ENCODE measurements at regions not wholly inside any gene's neighbourhood (a gene's known extent, or its start where the extent isn't known, plus 50 kb on each side); places are given as distances from the start of the nearest gene placed in this dataset.
"Not testable (repeated sequence)": the region's sequence is repeated elsewhere in the genome, so short reads cannot be mapped to it uniquely, and the experiment has no call there.

DNA sequence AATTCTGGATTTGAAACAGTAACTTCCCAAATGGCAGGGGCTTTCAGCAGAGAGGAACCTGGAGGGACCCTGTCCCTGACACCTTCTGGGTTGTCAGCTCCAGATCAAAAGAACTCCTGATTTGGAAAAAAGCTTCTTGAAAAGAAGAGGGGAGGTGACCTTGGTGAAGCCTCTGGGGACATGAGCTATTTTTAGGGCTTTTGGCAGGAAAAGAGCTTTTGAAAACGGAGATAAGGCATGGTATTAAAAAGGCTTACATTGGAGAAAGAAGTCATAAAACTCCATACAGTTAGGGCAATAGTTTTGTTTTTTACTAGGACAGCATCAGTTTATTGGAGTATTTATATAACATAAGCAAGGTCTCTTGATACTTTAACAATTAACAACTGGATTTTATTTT lies 72.5 kb upstream of the NIPA1 start:
- not testable (repeated sequence) for TF ChIP-seq EZH2 (IDR thresholded peaks at IDR 0.05; ENCODE audit: borderline replicate concordance, low read depth, low read length); CTCF (IDR thresholded peaks at IDR 0.05 in 2 of 3, conservative IDR thresholded peaks at IDR 0.05 in 1 of 3; ENCODE audit: insufficient read depth in 2 of 3, low read depth in 1 of 3, low read length in 3 of 3); HBP1 (CRISPR knock-in tag; IDR thresholded peaks at IDR 0.05); SOX6 (IDR thresholded peaks at IDR 0.05); SMAD1 (IDR thresholded peaks at IDR 0.05; ENCODE audit: low read depth, low read length, partially characterized antibody); MTA1 (IDR thresholded peaks at IDR 0.05; ENCODE audit: borderline replicate concordance); U2AF1 (optimal IDR thresholded peaks at IDR 0.05; ENCODE audit: low read depth, low read length); EHMT2 (IDR thresholded peaks at IDR 0.05); ZSCAN29 (IDR thresholded peaks at IDR 0.05); YY1 (IDR thresholded peaks at IDR 0.05; ENCODE audit: borderline replicate concordance in 1 of 3, control insufficient read depth in 1 of 3, extremely low read depth in 1 of 3, insufficient read depth in 3 of 3, insufficient read length in 1 of 3, insufficient replicate concordance in 2 of 3, low read depth in 1 of 3, low read length in 2 of 3)
- TF ChIP-seq, protein P1, sequence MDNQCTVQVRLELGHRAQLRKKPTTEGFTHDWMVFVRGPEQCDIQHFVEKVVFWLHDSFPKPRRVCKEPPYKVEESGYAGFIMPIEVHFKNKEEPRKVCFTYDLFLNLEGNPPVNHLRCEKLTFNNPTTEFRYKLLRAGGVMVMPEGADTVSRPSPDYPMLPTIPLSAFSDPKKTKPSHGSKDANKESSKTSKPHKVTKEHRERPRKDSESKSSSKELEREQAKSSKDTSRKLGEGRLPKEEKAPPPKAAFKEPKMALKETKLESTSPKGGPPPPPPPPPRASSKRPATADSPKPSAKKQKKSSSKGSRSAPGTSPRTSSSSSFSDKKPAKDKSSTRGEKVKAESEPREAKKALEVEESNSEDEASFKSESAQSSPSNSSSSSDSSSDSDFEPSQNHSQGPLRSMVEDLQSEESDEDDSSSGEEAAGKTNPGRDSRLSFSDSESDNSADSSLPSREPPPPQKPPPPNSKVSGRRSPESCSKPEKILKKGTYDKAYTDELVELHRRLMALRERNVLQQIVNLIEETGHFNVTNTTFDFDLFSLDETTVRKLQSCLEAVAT (IDR thresholded peaks at IDR 0.05) = not testable (repeated sequence)

Measured in K562 (cell line).